IPS-15b (cell line): ENCODE measurements at regions not wholly inside any gene's neighbourhood (a gene's known extent, or its start where the extent isn't known, plus 50 kb on each side); places are given as distances from the start of the nearest gene placed in this dataset.

ENCODE experiments used
- H3K27me3 ChIP-seq: one replicate; pipeline ENCODE4 v1.6.1; 2013; ENCODE audit warnings: low read length; ENCODE audit not compliant: control insufficient read depth, insufficient read depth
- H3K36me3 ChIP-seq: one replicate; pipeline ENCODE4 v1.6.1; 2013; ENCODE audit warnings: low read length; ENCODE audit not compliant: control insufficient read depth, insufficient read depth
- H3K4me1 ChIP-seq: one replicate; pipeline ENCODE4 v1.6.1; 2013; ENCODE audit warnings: mild to moderate bottlenecking, low read length; ENCODE audit not compliant: control insufficient read depth, insufficient read depth
- H3K4me3 ChIP-seq: one replicate; pipeline ENCODE4 v1.5.1; 2013; ENCODE audit warnings: low read depth, low read length
- H3K9ac ChIP-seq: one replicate; pipeline ENCODE4 v1.6.1; 2013; ENCODE audit warnings: low read depth, mild to moderate bottlenecking, low read length
- H3K9me3 ChIP-seq: one replicate; pipeline ENCODE4 v1.6.1; 2013; ENCODE audit warnings: mild to moderate bottlenecking, low read length; ENCODE audit not compliant: control insufficient read depth, insufficient read depth

- no peak overlapping the region for H3K4me3 ChIP-seq
These were observed 83.3 kb downstream of the KLF5 start for GRCh38 chr13:73142071-73142470.

GRCh38 chr13:73141292-73141771 is 82.5 kb downstream of the KLF5 start:
- Histone ChIP-seq H3K4me3 (no peak overlapping the region), H3K9me3 (no peaks in the 10 kb centered on the region), H3K9ac (no peak overlapping the region), H3K27me3 (no peaks in the 10 kb centered on the region), H3K4me1 (peaks cover 12% of the 10 kb centered on the region), H3K36me3 (no peaks in the 10 kb centered on the region)

More at GRCh38 chr13:73142071-73142470, 83.3 kb downstream of the KLF5 start:
- Histone ChIP-seq H3K9me3 (no peaks in the 10 kb centered on the region), H3K36me3 (no peaks in the 10 kb centered on the region), H3K4me1 (peaks cover 12% of the 10 kb centered on the region), H3K9ac (no peak overlapping the region), H3K27me3 (no peaks in the 10 kb centered on the region)

GRCh38 chr13:73140801-73141200 is 82.0 kb downstream of the KLF5 start:
- no peak overlapping the region for H3K9ac ChIP-seq
- no peaks in the 10 kb centered on the region for H3K27me3 ChIP-seq
- H3K9me3 ChIP-seq, result no peaks in the 10 kb centered on the region
- no peaks in the 10 kb centered on the region for H3K36me3 ChIP-seq
- no peak overlapping the region for H3K4me3 ChIP-seq
- peaks cover 12% of the 10 kb centered on the region for H3K4me1 ChIP-seq

- H3K36me3 ChIP-seq, result no peaks in the 10 kb centered on the region
These were observed 80.1 kb downstream of the KLF5 start for GRCh38 chr13:73138638-73139491.

GRCh38 chr13:73138276-73138637 is 79.5 kb downstream of the KLF5 start:
- Histone ChIP-seq H3K9ac (no peak overlapping the region), H3K4me1 (peaks cover 12% of the 10 kb centered on the region), H3K27me3 (no peaks in the 10 kb centered on the region), H3K4me3 (no peak overlapping the region), H3K9me3 (no peaks in the 10 kb centered on the region), H3K36me3 (no peaks in the 10 kb centered on the region)

More at GRCh38 chr13:73138638-73139491, 80.1 kb downstream of the KLF5 start:
- Histone ChIP-seq H3K4me1 (peaks cover 12% of the 10 kb centered on the region), H3K27me3 (no peaks in the 10 kb centered on the region), H3K9ac (no peak overlapping the region), H3K9me3 (no peaks in the 10 kb centered on the region), H3K4me3 (no peak overlapping the region)

- peaks cover 12% of the 10 kb centered on the region for H3K4me1 ChIP-seq
- H3K27me3 ChIP-seq, result no peaks in the 10 kb centered on the region
- H3K9me3 ChIP-seq, result no peaks in the 10 kb centered on the region
- H3K36me3 ChIP-seq, result no peaks in the 10 kb centered on the region
- no peak overlapping the region for H3K9ac ChIP-seq
- no peak overlapping the region for H3K4me3 ChIP-seq
These were observed 78.0 kb downstream of the KLF5 start for GRCh38 chr13:73136776-73137175.

GRCh38 chr13:73133531-73133930 is 74.7 kb downstream of the KLF5 start:
- Histone ChIP-seq H3K36me3 (no peaks in the 10 kb centered on the region), H3K4me1 (no peaks in the 10 kb centered on the region), H3K9me3 (no peaks in the 10 kb centered on the region), H3K27me3 (no peaks in the 10 kb centered on the region), H3K9ac (no peak overlapping the region), H3K4me3 (no peak overlapping the region)

GRCh38 chr13:73131247-73131646 is 72.4 kb downstream of the KLF5 start:
- H3K4me1 ChIP-seq, result no peaks in the 10 kb centered on the region
- no peak overlapping the region for H3K4me3 ChIP-seq
- no peak overlapping the region for H3K9ac ChIP-seq
- no peaks in the 10 kb centered on the region for H3K9me3 ChIP-seq
- H3K27me3 ChIP-seq, result no peaks in the 10 kb centered on the region
- no peaks in the 10 kb centered on the region for H3K36me3 ChIP-seq

- Histone ChIP-seq H3K27me3 (no peaks in the 10 kb centered on the region), H3K9ac (no peak overlapping the region), H3K9me3 (no peaks in the 10 kb centered on the region), H3K36me3 (no peaks in the 10 kb centered on the region), H3K4me3 (no peak overlapping the region), H3K4me1 (no peaks in the 10 kb centered on the region)
These were observed 70.2 kb downstream of the KLF5 start for GRCh38 chr13:73129023-73129422.
